Liver (tissue), 3 donors: ENCODE measurements at regions not wholly inside any gene's neighbourhood (a gene's known extent, or its start where the extent isn't known, plus 50 kb on each side); places are given as distances from the start of the nearest gene placed in this dataset.

Experiments
- EGR1 ChIP-seq, 2 donors: IDR thresholded peaks; 2 replicates each; pipeline ENCODE4 v1.6.1; 2016 to 2018; ENCODE audit warnings: antibody characterized with exemption in 2 of 2, low read depth in 2 of 2
- FOXA2 ChIP-seq: IDR thresholded peaks from 2 replicates; pipeline ENCODE4 v1.6.1; 2016; ENCODE audit warnings: antibody characterized with exemption
- SP1 ChIP-seq: IDR thresholded peaks from 2 replicates; pipeline ENCODE4 v1.6.1; 2018; ENCODE audit warnings: antibody characterized with exemption, mild to moderate bottlenecking
- TAF1 ChIP-seq: conservative IDR thresholded peaks from 2 replicates; pipeline ENCODE4 v1.6.1; 2016; ENCODE audit warnings: antibody characterized with exemption, mild to moderate bottlenecking
- TF ChIP-seq, protein P1 (sequence below): fragments of 150-350 bp; IDR thresholded peaks from 2 replicates; pipeline ENCODE4 v1.5.1; 2017; ENCODE audit warnings: improper control_type of control experiment, low read depth, low read length; ENCODE audit not compliant: missing input control
- TF ChIP-seq, protein P2 (sequence below): IDR thresholded peaks from 2 replicates; pipeline ENCODE4 v1.6.1; 2016; ENCODE audit warnings: antibody characterized with exemption, mild to moderate bottlenecking
- TF ChIP-seq, protein P3 (sequence below): IDR thresholded peaks from 2 replicates; pipeline ENCODE4 v1.6.1; 2016; ENCODE audit warnings: antibody characterized with exemption
- TF ChIP-seq, protein P4 (sequence below): IDR thresholded peaks from 2 replicates; pipeline ENCODE4 v1.6.1; 2016; ENCODE audit warnings: antibody characterized with exemption
- donor health status: healthy.
- donor health status: healthy.

DNA sequence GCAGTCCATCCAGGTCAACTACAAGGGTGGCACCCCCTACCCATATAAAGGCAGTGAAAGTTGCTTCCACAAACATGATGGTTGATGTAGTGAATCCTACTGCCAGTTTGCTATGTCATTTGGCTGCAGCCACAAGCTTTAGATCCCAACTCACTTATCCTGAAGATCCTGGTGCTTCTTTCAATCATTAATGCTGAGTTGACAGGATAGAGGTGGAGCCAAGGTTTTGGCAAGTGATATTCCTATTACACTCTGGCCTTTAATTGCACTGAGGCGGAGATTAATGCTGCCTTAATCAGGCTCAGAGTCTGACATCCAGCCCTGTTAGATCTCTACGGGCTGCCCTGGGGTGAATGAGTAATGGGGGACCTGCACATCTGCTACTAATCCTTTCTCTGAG lies 542.4 kb upstream of the ARX start:
- TF ChIP-seq, protein P1, sequence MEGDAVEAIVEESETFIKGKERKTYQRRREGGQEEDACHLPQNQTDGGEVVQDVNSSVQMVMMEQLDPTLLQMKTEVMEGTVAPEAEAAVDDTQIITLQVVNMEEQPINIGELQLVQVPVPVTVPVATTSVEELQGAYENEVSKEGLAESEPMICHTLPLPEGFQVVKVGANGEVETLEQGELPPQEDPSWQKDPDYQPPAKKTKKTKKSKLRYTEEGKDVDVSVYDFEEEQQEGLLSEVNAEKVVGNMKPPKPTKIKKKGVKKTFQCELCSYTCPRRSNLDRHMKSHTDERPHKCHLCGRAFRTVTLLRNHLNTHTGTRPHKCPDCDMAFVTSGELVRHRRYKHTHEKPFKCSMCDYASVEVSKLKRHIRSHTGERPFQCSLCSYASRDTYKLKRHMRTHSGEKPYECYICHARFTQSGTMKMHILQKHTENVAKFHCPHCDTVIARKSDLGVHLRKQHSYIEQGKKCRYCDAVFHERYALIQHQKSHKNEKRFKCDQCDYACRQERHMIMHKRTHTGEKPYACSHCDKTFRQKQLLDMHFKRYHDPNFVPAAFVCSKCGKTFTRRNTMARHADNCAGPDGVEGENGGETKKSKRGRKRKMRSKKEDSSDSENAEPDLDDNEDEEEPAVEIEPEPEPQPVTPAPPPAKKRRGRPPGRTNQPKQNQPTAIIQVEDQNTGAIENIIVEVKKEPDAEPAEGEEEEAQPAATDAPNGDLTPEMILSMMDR, result no peak
- TF ChIP-seq TAF1, result no peak
- TF ChIP-seq, protein P2, sequence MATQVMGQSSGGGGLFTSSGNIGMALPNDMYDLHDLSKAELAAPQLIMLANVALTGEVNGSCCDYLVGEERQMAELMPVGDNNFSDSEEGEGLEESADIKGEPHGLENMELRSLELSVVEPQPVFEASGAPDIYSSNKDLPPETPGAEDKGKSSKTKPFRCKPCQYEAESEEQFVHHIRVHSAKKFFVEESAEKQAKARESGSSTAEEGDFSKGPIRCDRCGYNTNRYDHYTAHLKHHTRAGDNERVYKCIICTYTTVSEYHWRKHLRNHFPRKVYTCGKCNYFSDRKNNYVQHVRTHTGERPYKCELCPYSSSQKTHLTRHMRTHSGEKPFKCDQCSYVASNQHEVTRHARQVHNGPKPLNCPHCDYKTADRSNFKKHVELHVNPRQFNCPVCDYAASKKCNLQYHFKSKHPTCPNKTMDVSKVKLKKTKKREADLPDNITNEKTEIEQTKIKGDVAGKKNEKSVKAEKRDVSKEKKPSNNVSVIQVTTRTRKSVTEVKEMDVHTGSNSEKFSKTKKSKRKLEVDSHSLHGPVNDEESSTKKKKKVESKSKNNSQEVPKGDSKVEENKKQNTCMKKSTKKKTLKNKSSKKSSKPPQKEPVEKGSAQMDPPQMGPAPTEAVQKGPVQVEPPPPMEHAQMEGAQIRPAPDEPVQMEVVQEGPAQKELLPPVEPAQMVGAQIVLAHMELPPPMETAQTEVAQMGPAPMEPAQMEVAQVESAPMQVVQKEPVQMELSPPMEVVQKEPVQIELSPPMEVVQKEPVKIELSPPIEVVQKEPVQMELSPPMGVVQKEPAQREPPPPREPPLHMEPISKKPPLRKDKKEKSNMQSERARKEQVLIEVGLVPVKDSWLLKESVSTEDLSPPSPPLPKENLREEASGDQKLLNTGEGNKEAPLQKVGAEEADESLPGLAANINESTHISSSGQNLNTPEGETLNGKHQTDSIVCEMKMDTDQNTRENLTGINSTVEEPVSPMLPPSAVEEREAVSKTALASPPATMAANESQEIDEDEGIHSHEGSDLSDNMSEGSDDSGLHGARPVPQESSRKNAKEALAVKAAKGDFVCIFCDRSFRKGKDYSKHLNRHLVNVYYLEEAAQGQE, result no peak
- TF ChIP-seq, protein P3, sequence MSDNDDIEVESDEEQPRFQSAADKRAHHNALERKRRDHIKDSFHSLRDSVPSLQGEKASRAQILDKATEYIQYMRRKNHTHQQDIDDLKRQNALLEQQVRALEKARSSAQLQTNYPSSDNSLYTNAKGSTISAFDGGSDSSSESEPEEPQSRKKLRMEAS, result no peak
- TF ChIP-seq FOXA2, result no peak
- no peak for TF ChIP-seq EGR1 (IDR thresholded peaks at IDR 0.05; ENCODE audit: low read depth in 2 of 2)
- no peak for TF ChIP-seq SP1
- TF ChIP-seq, protein P4, sequence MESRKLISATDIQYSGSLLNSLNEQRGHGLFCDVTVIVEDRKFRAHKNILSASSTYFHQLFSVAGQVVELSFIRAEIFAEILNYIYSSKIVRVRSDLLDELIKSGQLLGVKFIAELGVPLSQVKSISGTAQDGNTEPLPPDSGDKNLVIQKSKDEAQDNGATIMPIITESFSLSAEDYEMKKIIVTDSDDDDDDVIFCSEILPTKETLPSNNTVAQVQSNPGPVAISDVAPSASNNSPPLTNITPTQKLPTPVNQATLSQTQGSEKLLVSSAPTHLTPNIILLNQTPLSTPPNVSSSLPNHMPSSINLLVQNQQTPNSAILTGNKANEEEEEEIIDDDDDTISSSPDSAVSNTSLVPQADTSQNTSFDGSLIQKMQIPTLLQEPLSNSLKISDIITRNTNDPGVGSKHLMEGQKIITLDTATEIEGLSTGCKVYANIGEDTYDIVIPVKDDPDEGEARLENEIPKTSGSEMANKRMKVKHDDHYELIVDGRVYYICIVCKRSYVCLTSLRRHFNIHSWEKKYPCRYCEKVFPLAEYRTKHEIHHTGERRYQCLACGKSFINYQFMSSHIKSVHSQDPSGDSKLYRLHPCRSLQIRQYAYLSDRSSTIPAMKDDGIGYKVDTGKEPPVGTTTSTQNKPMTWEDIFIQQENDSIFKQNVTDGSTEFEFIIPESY, result no peak
